ENCODE measurements at regions not wholly inside any gene's neighbourhood (a gene's known extent, or its start where the extent isn't known, plus 50 kb on each side); places are given as distances from the start of the nearest gene placed in this dataset.
A peak's percentile ranks its signal among the peaks of the same experiment; 100 is the strongest.
"Not testable (repeated sequence)": the region's sequence is repeated elsewhere in the genome, so short reads cannot be mapped to it uniquely, and the experiment has no call there.

DNA sequence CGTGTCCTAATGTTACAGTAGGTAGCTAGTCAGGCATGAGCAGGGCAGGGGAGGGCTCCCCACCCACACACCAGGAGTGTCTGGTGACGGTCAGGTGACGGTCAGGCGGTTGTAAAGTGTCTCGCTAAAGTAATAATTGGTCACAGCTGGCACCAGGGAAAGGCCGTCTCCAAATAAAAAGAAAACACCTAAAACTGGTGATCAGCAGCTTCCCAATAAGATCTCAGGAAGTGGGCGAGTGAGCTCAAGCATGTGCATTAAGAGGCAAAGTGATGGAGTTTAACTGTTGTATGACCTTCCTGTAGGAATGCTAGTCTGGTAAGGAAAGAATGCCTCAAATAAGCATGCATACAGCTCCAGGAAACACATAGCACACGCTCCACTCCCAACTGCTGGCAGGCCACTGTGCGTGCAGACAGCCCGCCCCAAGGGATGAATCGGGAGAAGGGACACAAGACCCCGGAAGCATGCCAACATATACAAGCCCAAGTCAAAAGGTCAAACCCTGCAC lies 177.1 kb downstream of the RNF144A start:
- peak; percentile 45 for DNase-seq (ENCODE audit: low read depth)

DNA sequence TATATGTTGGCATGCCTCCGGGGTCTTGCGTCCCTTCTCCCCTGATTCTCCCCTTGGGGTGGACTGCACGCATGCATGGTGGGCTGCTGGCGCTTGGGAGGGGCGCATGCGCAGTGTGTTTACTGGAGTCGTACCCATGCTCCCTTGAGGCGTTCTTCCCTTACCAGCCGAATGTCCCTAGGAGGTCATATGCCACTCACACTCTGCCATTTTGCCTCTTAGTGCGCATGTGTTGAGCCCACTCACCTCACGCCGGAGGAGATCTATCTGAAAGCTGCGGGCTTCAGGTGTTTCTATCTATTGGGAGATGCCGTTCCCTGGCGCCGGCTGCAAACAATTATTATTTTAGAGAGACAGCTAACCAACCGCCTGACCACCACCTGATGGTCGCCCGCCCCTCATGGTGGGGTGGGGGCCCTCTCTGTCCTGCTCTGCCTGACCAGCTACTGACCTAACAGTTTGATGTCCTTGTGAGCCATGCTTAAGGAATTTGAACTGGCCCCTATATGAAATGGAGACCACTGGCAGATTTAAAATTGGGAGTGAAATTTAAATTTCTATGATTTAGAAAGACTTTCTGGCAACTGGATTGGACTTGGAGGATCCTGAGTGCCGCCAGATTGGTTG lies 179.6 kb downstream of the RNF144A start:
- DNase-seq (ENCODE audit: low read depth): no peak

DNA sequence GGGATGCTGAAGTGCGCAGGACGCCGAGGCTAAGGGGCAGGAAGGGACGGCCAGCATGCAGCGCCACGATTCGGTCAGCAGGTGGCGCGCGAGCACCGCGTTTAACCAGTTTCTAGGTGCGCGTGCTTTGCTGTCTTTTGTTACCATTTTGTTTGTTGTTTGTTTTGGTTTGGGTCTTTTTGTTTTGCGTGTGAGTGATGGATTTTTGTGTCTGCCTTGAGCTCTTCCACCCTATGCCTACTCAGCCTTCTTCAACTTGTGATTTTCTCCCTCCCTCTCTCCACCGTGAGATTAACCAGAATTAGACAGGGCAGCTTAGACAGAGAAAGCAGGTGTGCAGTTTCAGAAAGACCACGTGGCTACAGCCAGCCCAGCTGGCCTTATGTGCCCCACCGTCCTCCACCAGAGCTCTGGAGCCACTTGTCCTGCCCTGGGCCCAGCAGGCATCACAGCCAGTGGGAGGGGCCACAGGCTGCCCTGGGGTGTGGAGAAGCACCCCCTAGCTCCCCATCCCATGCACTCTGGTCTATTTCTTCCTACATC lies 180.2 kb downstream of the RNF144A start:
- DNase-seq (ENCODE audit: low read depth): peak; percentile 48

DNA sequence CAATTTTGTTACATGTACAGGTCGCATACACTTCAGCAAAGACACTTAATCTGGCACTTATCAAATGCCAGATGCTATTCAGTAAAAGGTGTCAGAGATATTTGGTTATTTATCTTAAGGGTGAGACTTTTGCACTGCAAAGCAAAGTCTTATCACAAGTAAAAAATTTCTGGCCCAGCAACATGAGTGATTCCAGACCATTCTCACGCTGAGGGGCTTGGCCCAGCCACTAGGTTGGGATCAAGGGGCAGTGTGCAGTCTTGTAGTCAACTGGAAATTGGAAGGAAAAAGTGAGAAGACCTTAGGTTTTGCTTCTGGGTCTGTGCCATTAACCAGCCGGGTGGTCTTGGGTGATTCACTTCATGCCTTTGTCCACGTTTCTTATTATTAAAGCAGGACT lies 181.6 kb downstream of the RNF144A start:
- no peak for DNase-seq (ENCODE audit: low read depth)

DNA sequence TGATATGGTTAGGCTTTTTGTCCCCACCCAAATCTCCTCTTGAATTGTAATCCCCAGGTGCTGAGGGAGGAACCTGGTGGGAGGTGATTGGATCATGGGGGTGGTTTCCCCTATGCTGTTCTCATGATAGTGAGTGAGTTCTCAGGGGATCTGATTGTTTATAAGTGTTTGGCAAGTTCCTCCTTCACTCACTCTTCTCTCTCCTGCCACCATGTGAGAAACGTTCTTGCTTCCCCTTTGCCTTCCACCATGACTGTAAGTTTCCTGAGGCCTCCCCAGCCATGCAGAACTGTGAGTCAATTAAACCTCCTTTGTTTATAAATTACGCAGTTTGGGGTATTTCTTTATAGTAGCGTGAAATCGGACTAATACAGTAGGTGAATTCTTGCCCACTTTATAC lies 182.5 kb downstream of the RNF144A start:
- DNase-seq (ENCODE audit: low read depth): not testable (repeated sequence)

DNA sequence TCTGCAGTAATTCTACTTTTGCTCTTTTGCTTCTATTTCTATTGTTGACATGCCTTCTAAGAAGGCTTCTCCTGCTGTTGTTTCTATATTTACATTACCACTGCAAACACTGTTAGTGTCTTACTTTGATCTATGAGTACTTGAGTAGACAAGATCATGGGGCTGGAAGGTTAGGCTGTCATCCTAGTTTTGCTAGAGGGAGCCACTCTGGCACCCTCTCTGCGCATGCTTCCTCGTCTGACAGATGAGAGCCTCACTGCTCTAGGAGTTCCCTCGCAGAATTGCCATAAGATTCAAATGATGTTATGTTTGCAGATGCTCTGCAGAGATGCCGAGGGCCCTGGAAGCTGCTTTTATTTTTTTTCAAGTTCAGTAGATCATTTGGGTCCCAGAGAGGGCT lies 185.6 kb downstream of the RNF144A start:
- DNase-seq (ENCODE audit: low read depth): no peak

DNA sequence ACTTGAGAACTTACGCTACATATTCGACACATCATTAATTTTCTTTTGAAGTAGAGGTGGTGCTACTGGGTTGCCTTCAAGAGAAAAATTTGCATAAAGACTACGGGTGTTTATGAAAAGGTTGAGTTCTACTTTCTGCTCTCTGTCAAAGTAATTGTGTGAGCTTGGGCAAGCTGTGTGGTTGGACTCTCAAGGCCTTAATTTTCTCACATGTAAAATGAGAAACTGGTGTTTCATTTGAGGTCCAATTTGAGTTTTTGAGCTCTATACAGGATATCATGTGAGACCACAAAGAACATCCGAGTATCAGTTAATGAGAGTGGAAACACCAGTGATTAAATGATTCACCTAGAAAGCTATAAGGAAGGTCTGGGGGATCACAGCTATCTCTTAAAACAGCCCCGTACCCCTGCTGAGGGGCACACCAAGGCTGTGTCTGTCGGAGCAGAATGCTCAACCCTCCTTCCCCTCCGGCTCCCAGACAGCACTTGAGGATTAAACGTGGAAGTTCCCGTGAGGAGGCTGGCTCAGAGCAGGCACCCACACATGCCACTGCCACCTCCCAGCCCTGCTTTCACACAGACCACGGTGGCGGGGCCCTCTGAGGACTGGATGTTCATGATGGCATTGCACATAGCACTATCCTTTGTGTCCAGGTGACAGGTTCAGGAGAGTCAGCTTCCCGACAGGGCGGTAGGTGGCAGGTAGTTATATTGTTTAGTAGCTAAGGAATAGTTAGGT lies 191.8 kb downstream of the RNF144A start:
- DNase-seq (ENCODE audit: low read depth): no peak

DNA sequence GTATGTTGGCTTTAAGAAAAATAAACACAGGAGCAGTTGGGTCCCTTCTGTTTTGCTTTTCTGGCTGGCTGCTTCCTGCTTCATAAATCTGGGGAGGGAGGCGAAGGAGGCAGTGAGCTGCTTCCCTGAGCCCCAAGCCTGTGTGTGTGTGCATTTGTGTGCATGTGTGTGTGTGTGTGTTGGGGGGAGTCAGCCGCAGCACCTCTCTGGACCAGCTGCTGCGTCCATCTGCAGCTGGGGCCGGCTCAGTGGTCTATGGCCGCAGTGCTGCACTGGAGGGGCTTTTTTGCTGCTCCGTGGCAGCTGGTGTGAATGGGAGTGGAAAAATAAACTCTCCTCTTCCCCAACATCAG lies 192.3 kb downstream of the RNF144A start:
- no peak for DNase-seq (ENCODE audit: low read depth)

DNA sequence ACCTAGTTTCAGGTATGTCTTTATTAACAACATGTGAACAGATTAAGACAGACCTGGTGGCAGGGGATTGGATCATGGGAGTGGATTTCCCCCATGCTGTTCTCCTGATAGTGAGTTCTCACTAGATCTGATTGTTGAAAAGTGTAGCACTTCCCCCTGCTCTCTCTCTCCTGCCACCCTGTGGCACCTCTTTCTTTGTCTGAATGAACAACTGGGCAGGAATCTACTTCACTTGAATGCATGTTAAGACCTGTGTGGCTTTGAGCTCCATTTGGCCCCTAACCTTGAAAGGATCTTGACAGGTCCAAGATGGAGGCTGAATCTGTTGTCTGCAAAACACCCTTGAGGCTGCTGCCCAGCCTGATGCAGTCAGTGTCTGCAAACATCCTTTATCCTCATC lies 194.4 kb downstream of the RNF144A start:
- no peak for DNase-seq (ENCODE audit: low read depth)

DNA sequence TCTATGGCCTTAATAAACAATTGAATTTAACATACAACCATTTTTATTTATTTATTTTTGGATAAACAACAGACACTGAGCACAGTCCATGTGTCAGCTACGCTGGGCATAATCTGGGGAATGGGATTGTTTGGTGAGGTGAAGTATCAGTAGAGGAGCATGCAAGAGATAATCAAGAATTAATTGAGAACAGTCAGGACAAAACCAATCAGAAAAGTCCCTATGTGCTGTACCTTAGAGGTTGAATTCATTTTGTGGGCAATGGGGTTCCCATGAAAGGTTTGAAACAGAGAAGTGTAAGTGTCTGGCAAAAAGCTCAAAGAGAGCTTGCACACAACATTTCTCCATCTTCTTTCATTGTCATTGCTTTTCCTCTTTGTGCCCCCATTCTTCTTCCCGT lies 198.2 kb downstream of the RNF144A start:
- DNase-seq (ENCODE audit: low read depth): no peak

DNA sequence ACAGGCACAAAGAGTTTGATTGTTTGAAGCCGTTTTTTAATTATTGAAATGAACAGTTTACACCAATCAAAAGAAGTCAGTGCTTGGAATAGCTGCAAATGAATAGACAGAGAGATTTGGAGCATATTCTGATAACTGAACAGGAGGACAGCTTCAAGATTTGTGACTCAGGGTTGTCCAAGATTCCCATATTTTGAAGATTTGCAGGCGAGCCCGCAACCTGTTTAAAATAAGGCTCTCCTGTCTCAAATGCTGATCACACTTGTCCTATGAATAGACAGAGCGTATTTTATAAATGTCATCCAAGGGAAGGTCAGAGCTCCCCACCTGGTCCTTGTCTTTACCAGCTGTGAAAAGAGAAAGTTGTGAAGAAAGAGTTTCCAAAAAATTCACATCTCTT lies 198.7 kb downstream of the RNF144A start:
- no peak for DNase-seq (ENCODE audit: low read depth)

DNA sequence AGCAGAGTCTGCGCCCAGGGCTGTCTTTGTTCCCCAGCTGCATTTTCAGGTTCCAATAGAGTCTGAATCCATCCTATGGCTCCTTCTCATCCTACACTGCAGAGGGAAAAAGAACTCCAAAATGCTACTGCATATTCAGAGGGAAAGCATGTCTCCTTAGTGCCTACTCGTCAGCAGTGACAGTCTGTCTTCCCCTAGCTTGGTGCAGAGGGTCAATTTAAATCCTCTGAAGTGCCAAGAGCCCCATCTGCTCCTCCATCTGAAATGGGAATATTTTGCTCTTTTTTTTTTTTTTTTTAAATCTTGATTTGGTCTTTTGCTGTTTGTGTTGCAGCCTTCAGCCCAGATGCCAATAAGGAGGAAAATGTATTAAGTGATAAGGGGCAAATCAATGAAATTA lies 199.3 kb downstream of the RNF144A start:
- DNase-seq (ENCODE audit: low read depth): no peak

DNA sequence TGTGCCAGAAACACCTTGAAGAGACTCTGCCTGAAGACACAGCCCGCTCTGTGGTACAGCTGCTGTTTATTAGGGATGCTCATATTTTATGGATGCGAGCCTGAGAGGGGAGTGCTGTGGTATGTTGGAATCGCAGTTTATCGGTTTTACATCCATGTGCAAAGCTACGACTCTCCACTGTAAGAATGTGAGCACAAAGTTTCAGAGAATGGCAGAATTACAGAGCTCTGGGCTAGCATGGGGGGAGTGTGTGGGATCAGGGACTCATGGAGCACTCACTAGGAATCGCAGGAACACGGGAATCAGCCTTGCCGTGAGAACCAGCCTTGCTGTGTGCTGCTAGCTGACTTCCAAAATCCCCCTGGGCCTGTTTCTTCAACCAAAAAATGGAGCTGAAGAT lies 199.9 kb downstream of the RNF144A start:
- DNase-seq (ENCODE audit: low read depth): no peak

DNA sequence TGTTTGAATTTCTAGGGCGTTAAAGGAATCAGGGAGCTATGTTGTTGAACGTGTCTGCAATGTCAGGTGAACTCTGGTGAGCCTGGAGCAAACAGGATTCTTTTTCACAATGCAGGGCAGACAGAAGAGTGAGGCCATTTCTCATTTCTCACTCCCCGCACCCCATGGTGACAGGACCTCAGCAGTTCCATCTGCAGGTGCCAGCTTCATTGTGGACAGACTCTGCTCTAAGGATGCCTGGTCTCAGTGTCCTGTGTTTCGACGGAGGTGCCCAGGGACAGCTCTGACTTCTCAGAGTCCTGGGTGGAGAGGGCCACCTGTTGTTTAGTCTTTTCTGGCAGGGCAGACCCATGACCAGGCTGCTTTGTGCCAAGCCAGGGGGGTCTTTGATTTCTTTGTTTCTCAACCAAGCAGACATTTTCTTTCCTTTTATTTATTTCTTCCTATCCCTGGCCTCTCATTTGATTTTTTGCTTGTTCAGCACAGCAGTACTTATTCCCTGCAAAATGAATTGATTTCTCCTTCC lies 201.5 kb downstream of the RNF144A start:
- no peak for DNase-seq (ENCODE audit: low read depth)

DNA sequence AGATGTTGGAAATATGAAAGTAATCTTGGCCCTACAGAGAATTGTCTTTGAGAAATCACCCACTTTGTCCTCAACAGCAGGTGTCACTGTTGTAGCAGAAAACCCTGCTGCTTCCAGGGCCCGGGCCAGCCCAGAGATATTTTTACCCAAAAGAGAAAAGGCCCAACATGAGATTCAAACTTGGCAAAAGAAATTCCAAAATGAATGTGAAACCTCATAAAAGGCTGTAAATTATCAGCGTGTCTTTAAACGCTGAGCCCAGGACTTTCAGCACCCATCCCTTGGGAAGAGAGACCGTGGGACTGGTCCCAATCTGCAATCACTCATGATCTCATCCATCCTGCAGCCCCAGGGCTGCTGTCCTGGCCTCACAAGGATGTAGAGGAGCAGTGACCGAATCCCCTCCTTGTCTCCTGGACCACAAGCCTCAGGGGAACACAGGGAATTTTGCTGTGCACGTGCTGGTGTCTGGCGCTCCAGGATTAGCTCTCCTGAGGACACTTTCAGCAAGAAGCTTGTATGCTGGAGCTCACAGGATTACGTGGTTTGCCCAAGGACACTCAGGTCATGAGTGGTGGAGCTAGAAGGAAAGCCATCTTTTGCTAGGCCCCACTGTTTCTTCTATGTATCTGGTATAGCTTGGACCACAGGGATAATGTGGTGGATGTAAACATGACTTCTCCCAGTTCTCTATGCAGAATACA lies 202.1 kb downstream of the RNF144A start:
- peak; percentile 34 for DNase-seq (ENCODE audit: low read depth)

DNA sequence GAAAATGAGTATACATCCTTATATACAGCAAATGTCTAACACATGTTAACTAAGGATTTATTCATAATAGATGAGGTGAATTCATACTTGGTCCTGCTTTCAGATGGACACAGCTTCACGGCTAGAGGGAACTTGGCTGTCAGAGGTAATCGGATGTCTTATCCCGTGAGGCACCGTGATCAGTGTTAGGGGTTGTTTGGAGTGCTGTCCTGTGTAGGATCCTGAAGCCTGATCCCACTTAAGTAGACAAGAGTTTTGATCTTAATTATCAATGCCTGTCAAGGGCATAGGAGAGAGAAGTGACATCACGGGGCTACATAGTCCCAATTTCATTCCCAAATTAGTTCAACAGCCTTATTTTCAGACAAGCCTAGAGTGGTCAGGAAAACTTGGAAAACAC lies 204.6 kb downstream of the RNF144A start:
- DNase-seq (ENCODE audit: low read depth): no peak

DNA sequence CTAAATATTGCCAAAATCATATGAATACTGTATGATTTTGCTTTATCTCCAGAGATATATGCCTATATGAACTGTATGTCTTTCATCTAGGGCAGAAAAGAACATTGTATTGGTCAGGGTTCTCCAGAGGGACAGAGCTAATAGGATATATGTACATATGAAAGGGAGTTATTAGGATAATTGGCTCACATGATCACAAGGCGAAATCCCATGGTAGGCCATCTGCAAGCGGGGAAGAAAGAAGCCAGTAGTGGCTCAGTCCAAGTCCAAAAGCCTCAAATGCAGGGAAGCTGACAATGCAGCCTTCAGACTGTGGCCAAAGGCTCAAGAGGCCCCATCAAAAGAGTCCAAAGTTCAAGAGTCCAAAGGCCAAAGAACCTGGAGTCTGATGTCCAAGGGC lies 209.9 kb downstream of the RNF144A start:
- no peak for DNase-seq (ENCODE audit: low read depth)

DNA sequence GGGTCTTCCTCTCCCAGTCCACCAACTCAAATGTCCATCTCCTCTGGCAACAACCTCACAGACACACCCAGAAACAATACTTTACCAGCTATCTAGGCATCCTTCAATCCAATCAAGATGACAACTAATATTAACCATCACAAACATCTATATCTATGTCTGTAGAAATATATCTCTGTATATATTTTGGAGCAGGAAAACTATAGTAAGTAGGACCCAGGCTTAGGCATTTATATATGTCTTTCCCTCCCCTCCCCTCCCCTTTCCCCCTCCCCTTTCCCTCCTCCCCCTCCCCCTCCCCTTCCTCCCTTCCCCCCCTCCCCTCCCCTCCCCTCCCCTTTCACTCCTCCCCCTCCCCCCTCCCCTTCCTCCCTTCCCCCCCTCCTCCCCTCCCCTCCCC lies 210.5 kb downstream of the RNF144A start:
- DNase-seq (ENCODE audit: low read depth): no peak

DNA sequence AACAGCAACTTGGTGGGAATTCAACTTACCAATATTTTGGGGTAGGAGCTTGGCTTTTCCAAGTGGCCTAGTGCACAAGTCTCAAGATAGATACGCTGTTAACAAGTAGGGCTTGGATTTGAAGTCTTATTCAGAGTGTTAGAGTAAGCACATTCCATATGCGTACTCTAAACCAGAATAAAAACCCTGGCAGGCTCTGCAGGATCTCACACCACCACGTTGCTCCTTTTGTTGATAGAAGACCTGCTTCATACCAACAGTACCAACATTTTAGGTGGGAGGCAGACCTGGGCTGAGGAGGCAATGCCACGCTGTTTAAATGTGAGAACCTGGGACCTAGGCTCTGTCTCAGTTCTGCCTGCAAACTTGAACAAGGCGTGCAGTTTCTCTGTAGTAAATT lies 214.0 kb downstream of the RNF144A start:
- no peak for DNase-seq (ENCODE audit: low read depth)

DNA sequence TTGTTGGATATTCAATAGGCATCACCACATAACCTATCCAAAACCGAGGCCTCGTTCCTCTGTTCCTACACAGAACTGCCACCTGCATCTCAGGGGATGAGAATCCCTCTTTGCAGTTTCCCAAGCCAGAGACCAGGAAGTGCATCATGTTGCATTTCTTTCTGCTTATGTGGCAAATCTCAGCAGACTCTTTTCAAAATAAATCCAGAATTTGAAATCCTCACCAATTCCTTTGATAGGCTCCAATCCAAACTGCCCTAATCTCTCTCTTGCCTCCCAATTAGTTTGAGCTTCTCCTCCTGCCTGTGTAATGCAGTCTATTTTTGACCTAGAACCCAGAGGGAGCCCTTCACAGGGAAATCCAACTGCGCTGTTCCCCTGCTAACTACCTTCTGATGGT lies 215.5 kb downstream of the RNF144A start:
- no peak for DNase-seq (ENCODE audit: low read depth)

DNA sequence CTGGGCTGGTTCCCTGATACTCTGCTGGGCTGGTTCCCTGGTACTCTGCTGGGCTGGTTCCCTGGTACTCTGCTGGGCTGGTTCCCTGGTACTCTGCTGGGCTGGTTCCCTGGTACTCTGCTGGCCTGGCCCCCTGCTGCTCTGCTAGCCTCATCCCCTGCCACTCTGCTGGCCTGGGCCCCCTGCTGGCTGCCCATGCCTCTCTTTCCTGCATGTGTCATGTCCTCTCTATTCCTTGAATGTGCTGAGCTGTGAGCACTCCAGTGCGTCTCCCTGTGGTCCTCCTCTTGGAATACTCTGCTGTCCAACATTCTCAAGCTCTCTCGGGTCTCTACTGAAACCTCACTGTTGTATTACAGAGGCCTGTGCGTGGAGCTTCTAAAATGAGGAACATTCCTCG lies 216.3 kb downstream of the RNF144A start:
- DNase-seq (ENCODE audit: low read depth): no peak

DNA sequence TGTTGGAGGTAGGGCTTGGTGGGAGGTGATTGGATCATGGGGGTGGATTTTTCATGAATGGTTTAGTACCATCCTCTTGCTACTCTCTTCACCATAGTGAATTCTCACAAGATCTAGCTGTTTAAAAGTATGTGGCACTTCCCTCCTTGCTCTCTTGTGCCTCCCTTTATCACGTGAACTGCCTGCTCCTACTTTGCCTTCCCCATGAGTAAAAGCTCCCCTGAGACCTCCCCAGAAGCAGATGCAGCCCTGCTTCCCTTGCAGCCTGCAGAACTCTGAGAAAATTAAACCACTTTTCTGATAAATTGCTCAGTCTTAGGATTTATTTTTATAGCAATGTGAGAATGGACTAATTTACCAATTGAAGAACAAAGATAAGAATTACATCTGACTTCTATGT lies 223.1 kb downstream of the RNF144A start:
- no peak for DNase-seq (ENCODE audit: low read depth)

DNA sequence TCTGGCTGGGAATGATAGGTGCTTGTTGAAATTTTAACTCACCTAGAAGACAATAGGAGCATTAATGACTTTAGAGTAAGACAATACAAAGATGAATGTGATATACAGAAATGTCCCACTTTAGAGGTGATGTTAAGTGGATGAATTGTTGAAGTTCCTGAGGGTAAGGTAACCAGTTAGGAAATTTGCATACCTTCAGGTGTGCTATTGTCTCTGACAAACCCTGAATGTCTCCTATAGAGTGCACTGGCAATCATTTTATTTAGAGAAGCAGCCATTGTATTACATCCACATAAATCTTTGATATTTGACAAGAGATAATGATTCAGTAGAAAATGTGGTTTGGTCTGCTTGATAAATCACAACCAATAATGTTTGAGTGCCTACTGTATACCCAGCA lies 228.5 kb downstream of the RNF144A start:
- DNase-seq (ENCODE audit: low read depth): no peak

Measured in RPMI7951 (cell line).